G401.6 (cell line): ENCODE measurements at regions not wholly inside any gene's neighbourhood (a gene's known extent, or its start where the extent isn't known, plus 50 kb on each side); places are given as distances from the start of the nearest gene placed in this dataset.

Source experiments
- FAIRE-seq: peaks from 2 replicates; lab custom pipeline; 2012; peaks lifted over from hg19 to GRCh38; lab: Jason Lieb, UNC

DNA sequence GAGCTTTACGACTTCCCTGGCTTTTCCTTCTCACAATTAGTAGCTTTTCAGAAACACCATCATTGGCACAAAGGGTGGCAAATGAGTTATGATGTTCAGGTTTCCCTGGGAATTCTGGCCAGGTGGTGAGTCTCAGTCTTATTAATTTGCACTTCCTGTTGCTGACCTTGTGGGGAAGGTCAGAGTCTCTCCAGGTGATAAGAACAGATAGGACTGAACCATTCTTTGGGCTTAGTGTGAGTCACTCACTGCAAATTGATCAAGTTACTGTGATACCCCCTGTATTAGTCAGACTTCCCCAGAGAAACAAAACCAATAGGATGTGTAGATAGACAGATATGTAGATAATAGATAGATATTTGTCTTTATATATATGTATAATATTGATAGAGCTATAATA lies 53.8 kb upstream of the RANBP3L start:
- FAIRE-seq = no peak

DNA sequence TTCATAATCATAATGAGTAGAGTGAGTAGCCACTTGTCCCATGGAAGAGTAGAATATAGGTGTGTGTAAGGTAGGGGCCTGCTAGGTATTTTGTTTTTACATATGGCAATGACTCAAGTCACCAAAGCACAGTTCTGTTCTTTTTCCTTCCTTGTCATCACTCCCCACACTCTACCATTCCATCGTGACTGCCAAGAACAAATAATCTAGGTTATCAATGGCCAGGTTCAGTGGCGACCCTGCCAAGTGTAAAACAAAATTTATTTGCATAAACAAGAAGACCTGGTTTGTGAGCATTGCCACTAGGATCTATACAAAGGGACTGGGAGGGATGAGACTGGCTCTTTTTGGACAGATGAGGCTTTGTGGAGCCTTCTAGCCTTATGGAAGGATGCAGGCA lies 55.2 kb upstream of the RANBP3L start:
- no peak for FAIRE-seq

DNA sequence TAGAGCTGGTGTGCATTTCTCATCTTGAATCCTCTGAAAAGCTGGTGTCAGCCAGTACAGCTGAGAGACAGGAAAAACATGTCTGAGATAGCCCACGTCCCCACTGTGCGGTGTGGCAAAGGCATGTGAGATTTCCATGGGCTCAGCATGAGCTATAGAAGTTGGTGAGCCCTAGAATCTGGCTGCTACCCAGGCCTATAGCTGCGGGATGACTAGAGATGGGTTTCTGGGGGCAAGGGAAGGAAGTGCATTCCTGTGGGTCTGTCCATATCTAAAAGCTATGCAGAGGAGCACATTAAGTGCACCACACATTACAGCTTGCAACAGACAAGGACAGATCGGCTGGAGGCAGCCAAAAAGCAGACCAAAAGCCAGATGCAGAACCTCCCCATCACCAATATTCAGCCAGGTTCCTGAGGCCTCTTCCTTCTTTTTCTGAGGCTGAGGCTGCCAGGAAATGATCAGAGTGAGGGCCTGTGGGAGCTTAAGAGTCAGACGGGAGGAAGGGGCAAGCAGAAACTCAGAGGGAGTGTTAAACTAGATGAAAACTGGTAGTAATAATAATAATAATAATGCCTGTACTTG lies 55.8 kb upstream of the RANBP3L start:
- no peak for FAIRE-seq

DNA sequence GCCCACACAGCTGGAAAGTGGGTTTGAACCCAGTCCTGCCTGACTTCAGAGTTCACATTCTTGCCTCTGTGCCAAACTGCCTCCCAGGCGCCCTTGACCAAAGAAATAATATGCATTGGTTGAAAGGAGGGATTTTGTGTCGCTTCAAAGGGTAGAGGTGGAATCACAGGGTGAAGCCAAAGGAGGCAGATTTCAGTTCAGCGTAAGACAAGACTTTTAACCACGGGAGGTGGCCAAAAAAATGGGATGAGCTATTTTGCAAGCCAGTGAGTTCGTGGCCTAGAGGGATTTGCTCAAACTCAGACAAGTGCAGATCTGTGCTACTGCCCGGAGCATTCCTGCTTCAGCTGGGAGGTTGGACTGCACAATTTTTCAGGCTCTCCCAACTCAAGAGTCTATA lies 57.6 kb upstream of the RANBP3L start:
- no peak for FAIRE-seq

DNA sequence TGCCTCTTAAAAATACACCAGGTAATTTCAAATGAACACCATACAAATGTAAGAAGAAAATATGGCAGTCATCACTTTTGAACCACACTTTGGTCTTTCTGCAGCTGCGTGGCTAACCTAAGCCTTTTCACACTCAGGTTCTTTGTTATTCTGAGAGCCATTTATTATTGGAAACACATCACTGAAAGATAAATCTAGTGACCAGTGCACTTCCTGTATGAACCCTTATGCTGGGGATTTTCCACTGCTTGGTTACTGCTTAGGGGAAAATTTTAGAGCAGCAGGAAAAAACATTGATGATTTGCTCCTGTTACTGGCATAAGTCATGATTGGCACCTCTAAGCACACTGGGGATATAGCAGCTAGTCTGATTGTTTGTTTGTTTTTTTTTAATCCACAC lies 58.6 kb upstream of the RANBP3L start:
- no peak for FAIRE-seq

DNA sequence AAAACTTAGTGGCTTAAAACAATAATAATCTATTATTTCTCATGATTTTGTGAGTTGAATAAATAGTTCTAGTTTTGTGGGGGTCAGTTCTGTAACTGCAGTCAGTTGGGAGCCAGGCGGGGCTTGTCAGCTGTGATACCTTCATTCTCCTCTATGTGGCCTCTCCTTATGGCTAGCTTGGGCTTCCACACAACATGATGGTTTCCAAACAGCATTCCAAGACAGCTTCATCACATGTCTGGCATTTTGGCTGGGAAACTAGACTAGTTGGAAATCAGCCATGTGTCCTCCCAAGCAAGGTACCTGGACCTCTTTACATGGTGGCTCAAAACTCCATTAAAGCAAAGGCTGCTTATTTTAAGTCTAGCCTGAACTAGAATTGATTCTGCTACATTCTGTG lies 61.4 kb upstream of the RANBP3L start:
- FAIRE-seq = no peak

DNA sequence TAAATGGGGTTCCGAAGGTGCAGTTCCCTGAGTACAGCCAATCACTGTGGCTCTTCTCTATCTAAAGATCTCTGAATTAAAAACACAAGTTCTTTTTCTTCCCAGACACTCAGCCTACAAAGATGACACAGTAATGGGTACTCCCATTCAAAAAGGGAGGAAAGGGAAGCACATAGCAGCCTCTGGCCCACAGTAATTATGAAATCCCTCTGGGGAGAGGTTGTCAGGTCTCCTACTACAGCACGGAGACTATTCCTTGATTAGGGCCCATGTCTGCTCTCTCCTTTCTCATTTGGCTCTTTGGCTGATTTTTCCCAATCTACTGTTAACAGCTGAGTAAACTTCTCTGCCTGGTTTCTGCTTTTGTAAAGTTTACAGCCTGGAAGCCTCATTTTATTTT lies 62.0 kb upstream of the RANBP3L start:
- FAIRE-seq = no peak

DNA sequence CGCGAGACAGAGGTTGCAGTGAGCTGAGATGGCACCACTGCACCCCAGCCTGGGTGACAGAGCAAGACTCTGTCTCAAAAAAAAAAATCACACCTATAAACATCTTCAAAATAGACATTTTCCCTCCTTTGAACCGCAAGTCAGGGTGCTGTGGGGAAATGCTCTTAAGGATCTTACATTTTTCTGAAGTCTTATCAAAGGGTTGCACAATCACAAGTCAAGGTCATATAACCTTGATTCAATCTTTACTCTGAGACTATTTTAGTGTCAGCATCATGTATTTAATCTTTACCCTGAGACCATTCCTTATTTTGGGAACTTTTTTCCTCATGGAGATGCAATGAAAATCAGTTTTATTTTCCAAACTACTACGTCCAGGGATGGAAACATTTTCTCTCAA lies 62.8 kb upstream of the RANBP3L start:
- FAIRE-seq = no peak

DNA sequence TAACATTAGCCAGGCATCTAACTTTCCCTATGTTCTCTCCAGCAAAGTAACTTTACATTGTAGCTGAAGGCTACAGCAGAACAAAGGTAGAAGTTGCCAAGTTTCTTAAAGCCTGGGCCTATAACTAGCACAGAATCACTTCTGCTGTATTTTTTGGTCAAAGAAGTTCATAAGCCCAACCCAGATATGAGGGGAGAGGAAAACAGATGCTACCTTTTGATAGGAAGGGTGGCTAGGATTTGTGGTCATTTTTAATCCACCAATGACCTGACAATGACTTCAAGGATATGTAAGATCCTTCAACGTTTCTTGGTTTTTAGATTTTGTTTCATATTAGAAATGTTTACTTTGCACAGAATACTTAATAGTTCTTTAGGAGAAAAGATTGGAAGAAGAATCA lies 64.2 kb upstream of the RANBP3L start:
- FAIRE-seq = no peak

DNA sequence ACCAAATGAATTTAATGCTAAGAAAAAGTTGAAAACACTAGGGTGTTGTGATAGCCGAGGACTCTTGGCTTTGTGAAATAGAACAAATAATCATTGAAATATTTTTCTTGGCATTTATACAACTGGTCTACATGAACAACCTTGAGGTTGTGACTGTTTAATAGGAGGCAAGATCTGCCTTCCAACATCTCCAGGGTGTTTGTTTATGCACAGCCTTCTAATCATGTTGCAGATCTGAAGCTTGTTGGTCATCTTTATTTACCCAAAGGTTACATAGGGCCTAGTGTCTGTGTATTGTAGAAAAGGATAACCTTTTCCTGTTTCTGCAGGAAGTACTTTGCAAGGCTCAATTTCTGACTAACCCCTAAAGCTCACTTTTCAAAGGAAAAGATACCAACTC lies 65.2 kb upstream of the RANBP3L start:
- FAIRE-seq = no peak

DNA sequence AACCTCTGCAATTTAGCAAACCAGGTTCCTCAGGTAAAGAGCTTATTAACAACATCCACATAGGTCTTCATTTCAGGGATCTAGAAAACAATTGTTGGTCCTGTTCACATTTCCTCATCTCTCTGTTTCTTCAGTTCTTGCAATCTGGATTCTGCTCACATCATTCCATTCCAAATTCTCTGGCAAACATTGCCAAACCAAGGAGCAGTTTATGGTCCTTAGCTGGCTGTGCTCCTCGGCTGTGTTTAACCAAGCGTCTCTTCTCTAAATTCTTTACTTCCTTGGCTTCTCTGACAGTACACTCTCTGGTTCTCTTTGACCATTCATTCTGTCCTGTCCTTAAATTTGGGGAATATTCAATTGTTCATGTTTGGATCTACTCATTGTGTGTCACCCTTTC lies 65.8 kb upstream of the RANBP3L start:
- no peak for FAIRE-seq

DNA sequence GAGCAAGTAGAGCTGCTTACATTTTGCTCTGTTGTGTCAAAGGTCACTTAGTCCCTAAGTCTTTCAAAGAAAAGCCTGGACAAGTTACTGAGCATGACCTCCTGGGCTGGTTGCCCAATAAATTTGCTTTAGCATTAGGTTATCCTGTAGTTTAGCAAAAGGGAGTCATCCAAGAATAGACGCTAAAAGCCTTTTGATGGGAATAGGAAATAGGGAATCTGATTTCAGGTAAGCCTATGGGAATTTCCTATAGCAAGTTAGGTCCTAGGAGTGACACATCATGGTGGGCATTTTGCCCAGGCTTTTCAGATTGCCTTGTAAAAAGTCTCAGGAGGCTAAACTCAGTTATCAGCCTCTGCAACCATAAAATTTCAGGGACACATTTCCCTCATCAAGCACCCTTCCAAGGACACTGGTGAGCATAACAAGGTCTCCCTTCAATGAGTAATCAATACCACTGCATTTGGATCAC lies 67.6 kb upstream of the RANBP3L start:
- no peak for FAIRE-seq

DNA sequence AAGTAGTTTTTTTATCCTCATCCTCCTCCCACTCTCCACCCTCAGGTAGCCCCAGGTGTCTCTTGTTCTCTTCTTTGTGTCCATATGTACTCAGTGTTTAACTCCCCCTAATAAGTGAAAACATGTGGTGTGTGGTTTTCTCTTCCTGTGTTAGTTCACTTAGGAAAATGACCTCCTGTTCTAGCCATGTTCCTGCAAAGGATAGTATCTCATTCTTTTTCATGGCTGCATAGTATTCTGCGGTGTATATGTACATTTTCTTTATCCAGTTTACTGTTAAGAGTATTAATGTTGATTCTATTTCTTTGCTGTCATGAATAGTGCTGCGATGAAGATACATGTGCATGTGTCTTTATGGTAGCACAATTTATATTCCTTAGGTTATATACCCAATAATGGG lies 68.4 kb upstream of the RANBP3L start:
- no peak for FAIRE-seq

DNA sequence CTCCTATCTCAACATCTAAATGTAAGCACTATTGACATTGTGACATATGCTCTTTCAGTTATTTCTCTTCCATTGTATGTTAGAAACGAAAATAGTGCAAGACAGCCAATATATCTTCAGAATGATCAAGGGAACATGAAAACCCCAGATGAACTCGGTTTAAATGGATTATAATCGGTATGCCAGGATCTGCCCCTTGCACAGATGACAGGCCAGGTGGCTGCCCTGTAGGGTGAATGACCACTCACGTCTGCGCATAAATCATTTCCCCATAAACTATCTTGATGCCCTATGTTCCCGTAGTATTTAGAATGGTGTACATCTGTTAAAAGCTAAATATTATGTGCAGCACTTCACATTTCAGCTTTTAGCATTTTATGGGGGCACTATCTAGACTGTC lies 69.7 kb upstream of the RANBP3L start:
- no peak for FAIRE-seq

DNA sequence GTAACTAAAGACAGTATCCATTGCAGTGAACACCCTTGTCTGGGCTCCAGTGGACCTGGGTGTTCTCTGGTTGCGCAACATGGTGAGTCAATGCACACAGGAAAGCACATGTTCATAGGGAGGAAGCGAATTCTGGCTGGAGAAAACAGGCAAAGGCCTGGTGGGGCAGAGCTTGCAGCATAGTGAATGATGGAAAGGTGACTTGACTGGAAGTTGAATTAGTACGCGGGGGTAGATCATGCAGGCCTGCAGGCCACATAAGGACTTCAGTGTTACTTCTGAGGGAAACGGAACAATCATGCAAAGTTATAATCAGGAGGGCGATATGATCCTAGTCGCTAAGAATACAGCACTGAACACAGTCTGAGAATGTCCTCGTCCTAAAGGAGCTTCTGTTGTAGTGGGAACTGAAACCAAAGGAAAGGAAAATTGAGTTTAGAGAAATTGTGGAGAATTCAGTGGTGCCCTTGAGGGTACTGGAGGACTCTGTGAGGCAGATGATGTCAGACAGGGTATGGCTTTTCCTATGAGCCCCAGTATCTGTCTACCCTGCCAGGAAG lies 71.9 kb upstream of the RANBP3L start:
- no peak for FAIRE-seq

DNA sequence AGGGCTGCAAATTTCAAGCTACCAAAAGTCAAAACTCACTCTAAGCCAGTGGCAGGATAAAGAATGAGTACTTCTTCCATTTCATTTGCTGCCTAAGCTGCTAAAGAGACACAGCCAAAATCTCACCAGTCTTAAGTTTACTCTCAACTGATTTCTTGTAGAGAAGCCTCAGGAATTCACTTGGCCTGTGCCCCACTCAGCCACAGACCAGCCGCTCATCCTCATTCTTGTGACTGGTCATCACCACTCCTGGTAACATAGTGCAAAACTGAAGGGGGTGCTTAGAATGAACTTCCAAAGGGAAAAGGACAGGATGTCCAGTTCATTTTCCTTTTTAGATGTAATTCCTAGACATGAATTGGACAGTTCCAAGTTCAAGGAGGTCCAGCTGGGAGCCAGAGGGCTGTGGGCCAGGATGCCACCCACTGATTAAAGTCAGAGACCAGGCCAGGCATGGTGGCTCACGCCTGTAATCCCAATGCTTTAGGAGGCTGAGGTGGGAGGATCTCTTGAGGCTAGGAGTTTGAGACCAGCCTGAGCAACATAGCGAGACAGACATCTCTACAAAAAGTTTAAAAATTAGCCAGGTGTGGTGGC lies 72.7 kb upstream of the RANBP3L start:
- no peak for FAIRE-seq

DNA sequence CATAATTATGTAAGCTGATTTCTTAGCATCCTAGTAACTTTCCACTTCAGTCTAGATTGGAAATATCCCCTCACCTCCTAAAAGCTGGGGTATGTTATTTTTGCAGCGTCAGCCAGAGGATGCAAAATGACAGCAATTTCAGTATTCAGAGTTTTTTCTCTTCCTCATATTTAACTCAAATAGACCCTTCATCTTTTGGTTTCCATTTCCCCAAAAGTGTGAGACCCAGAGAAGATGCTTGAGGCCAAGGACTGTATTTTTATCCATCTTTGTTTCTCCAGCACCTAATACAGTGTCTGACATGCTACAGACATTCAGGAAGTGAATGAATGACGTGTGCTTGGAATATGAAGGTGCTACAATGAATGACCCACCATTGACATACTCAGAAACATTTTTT lies 75.5 kb upstream of the RANBP3L start:
- FAIRE-seq = no peak

DNA sequence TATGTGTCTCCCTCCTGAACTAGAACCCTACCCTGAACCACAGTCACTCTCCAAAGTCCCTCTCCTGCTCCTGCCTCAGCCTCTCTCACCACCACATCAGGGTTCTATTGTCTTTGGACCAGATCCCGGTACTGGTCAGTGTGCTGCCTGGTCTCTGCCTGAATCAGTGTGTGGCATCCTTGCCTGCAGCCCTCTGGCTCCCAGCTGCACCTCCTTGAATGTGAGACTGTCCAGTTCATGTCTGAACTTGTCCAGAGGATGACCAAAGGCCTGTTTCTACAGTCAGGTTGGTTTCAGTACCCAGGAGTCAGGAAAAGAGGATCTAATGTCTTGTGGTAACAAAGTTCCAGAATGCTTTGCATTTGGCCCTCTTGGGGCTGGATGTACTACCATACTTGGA lies 76.8 kb upstream of the RANBP3L start:
- no peak for FAIRE-seq

DNA sequence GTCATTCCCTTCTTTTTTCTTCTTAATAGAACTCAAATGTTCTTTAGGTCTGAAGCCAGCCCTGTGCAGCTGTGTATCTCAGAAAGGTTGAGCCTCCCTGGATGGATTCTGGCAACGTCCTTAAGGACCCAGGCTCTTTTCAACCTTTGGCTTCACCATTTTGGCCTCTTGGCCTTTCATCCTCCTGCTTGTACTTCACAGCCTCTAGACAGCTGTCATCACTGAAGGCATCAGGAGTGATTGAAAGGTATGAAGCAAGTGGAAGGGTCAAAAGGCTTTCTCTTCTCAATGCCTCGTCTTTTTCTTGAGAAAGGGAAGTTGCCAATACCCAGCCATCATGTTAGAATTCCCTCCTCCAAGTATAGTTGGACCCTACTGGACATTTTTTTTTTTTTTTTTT lies 81.2 kb upstream of the RANBP3L start:
- FAIRE-seq = no peak

DNA sequence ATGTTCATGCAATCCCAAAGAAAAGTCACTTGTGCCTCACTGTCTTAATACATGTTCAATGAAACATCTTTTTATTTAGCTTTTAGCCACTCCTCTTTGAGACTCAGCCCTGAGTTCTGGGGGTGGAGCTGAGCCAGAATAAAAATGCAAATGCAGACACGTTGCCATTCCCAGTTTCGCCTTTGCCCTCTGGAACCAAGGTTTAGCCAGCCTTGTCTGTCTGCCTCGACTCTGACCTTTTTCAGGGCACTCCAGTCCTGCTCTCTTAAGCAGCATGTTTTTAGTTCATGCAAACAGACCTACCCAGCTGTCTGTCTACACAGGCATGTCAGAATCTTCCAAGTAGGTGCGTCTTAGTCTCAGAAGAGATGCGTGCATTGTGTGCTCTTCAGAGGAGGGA lies 82.2 kb upstream of the RANBP3L start:
- no peak for FAIRE-seq

DNA sequence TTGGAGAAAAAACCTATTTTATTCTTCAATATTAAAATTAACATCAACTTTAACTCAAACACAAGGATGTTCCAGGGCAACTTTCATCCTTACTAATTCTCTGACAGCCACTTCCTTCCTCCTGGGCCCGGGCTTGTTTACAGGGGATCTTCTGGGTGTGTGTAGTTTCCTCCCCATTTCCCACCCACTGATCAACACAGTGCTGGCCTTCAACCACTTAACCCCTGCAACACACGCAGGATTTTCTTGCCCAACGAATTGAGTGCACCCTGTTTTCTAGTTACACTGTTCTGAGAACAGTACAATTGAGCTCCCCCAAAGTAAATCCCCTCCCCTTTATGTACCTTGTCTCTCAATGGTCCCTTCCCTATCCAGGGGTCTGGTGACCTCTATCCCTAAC lies 83.1 kb upstream of the RANBP3L start:
- no peak for FAIRE-seq

DNA sequence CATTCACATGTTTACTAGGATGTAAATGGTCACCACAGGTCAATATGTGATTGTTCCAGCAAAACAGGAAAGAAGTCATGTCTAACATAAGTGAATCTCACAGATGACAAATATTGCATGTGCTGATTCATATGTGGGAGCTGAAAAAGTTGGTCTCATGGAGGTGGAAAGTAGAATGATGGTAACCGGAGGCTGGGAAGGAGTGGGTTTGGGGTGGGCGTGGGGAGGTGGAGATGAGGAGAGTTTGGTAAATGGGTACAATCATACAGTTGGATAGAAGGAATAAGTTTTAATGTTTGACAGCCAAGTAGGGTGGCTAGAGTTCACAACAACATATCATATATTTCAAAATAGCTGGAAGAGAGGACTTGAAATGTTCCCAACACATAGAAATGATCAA lies 83.8 kb upstream of the RANBP3L start:
- no peak for FAIRE-seq

DNA sequence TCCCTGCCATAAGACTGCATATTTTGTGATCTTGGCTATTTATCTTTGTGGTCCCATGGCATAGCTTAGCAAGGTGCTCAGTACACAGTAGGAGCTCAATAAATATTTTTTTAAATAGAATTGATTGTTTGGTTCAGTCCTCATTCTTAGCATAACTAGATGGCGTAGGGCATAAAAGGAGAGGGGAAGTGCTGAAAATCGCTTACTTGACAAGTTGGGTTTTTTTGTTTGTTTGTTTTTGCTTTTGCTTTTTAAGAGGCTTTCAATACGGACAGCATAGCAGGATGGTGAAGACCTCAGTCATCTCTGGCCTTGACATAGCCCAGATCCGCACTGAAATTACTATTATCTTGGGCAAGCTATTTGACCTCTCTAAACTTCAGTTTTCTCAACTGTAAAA lies 86.6 kb upstream of the RANBP3L start:
- no peak for FAIRE-seq

DNA sequence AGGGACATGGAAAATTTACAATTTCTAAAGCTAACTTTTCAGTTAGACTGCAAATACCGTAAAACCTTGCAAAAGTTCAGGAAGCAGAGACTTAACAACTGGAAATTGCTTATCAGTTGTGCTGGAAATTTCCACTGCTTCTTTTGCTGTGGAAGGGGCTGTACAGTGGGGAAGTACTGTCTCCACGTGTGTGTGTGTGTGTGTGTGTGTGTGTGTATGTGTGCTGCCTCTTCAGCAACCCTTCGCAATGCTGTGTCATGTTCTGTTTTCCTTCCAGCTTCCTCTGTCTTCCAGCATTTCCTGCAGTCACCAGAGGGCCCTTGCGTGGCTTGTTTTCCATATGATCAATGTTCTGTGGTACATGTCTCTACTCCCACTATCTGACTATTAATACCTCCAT lies 87.5 kb upstream of the RANBP3L start:
- no peak for FAIRE-seq

DNA sequence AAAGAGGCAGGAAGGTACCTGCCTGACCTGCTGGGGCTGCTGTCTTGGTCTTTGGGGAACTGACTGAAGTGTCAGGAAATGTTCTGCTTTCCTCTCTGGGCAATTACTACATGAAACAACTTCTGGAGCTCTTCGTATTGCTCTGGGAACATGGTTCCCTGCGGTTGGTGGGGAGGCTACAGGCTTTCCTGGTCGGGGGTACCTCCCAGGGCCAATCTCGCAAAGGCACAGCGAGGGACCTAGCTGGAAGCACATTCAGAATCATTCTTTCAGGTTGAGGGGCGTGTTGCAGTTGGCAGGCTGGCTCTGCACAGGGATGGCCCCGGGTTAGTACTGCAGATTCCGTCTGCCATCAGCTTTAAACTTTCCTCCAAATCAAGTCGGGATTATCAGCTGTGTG lies 88.9 kb upstream of the RANBP3L start:
- no peak for FAIRE-seq
